ENCODE measurements at regions not wholly inside any gene's neighbourhood (a gene's known extent, or its start where the extent isn't known, plus 50 kb on each side); places are given as distances from the start of the nearest gene placed in this dataset.

DNA sequence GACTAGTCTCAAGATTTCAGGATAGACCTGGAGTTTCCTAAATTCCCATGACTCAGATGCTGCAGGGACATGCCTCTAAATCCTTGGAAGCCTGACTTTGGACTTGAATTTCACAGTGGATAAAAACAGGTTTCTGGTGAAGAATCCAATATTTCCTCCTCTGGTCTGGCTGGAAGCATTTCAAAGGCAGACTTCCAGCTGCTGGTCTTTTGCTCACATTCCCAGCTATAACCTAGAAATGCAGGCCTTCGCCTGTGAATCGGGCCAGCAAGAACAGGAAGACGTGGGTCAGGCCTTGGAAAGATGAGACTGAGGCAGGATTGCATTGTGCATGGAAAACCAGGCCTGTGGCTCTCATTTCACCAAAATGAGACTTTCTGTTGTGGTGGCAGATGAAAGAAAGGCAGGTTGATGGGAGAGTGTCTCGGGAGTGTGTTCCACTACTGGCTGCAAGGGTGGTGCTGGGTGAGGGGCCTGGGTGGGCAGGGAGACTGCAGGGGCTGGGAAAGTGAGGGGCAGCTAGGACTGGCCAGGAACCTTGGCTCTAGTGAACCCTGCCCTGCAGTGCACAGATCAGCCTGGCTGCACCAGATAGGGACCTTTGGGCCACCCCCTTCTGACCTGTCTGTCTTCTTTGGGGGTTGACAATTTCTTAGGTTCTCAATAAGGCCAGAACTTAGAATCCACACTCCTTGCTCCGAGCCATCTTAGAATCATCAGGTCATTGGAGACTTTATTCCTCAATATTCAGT is 488.8 kb upstream of the MKI67 start:
- TF ChIP-seq, protein P1, sequence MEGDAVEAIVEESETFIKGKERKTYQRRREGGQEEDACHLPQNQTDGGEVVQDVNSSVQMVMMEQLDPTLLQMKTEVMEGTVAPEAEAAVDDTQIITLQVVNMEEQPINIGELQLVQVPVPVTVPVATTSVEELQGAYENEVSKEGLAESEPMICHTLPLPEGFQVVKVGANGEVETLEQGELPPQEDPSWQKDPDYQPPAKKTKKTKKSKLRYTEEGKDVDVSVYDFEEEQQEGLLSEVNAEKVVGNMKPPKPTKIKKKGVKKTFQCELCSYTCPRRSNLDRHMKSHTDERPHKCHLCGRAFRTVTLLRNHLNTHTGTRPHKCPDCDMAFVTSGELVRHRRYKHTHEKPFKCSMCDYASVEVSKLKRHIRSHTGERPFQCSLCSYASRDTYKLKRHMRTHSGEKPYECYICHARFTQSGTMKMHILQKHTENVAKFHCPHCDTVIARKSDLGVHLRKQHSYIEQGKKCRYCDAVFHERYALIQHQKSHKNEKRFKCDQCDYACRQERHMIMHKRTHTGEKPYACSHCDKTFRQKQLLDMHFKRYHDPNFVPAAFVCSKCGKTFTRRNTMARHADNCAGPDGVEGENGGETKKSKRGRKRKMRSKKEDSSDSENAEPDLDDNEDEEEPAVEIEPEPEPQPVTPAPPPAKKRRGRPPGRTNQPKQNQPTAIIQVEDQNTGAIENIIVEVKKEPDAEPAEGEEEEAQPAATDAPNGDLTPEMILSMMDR (conservative IDR thresholded peaks at IDR 0.05; ENCODE audit: low read depth, low read length), result no peak
- no peak for DNase-seq (ENCODE audit: low read depth)
- H3K4me3 ChIP-seq (ENCODE audit: low read depth, low read length), result no peak overlapping the region

DNA sequence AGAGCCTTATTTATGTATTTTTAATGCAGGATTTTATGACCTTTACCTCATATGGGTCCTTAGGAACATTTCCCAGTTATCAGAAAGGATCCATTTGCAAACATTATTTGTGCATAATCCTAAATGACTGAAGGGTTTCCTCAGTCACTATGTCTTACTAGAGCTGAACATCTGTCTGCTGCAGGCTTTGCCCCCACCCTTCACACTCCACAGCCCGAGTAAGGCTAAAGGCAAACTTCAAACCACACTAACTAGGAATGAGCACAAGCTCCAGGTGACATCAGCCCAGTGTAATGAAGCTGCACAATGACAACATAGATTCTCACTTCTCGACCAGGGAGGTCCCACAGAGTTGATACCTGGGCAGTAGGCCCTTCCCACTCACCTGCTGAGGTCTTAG is 491.3 kb upstream of the MKI67 start:
- no peak overlapping the region for H3K4me3 ChIP-seq (ENCODE audit: low read depth, low read length)
- TF ChIP-seq, protein P1 (conservative IDR thresholded peaks at IDR 0.05; ENCODE audit: low read depth, low read length), result no peak
- DNase-seq (ENCODE audit: low read depth), result no peak

DNA sequence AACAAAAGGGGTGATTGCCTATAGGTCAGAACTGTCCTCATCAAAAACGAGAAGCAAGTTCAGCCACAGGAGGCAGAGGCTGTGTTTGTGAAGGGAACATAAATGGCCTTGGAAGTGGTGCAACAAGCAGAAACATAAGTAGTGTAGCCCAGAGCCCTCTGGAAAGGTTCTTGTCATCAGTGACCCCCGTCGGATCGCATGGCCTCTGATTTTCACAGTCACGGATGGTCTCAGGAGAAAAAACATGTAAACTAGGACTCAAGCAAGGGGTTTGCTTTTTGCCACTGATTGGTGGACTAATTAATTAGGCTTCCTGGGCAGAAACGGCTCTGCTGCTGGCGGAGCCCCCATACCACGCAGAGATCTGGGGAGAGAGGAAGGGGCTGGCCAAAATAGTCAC is 496.5 kb upstream of the MKI67 start:
- TF ChIP-seq, protein P1 (conservative IDR thresholded peaks at IDR 0.05; ENCODE audit: low read depth, low read length), result no peak
- DNase-seq (ENCODE audit: low read depth), result no peak
- H3K4me3 ChIP-seq (ENCODE audit: low read depth, low read length), result no peak overlapping the region

DNA sequence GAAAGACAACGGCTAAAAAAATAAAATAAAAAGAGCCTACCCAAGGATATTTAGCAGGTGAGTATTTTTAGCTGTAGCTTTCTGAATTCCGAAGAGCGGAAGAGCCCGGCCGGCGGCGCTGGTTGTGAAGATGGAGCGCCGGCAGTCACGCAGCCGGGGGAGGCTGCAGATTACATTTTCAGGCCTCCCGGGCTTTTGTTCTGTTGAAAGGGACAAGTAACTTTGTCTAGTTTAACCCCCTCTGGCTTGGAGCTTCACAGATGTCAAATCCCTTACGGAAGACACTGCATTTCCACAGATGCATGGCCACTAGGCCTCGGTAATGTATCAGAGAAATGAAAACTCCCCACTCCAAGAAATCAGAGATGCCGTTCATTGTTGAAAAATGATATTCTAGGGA is 497.6 kb upstream of the MKI67 start:
- no peak for DNase-seq (ENCODE audit: low read depth)
- H3K4me3 ChIP-seq (ENCODE audit: low read depth, low read length), result no peak overlapping the region
- TF ChIP-seq, protein P1 (conservative IDR thresholded peaks at IDR 0.05; ENCODE audit: low read depth, low read length), result no peak

DNA sequence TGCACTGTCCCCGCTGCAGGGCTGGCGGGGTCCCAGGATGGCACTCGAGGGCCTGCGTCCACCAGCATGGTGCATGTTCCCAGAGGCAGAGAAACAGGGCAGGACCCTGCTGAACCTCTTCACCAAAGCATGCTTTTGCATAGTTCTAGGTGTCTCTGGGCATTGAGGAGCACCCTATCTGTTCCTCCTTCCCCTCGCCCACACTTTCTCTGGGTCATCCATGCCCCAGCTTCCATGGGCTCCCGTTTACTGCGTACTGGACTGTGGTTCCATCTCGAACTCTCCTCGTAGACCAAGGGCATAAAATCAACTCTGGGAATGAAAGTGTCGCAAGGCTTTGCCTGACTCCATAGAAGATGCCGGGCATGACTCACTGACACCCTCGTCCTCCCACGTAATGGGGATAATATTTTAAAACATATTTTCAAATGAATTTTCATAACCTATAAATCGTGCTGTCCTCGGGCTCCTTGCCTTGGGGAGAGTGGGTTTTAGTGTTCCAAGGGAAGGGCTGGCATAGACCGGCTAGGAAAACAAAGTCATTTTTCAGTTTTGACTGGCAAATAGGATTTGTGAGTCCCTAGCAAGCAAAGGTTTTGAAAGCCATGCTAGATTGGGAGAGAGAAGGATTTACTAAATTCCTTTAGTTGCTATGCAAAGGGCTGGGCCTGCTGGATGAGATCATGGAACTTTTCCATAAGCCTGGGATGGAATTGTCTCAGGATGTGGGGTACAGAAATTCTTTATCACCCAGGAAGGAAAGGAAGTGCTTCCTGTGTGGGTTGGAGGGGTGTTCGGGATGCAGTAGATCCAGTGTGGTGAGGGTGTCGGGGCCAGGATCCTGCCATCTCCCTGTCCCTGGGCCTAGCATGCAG is 498.7 kb upstream of the MKI67 start:
- no peak overlapping the region for H3K4me3 ChIP-seq (ENCODE audit: low read depth, low read length)
- no peak for DNase-seq (ENCODE audit: low read depth)
- TF ChIP-seq, protein P1 (conservative IDR thresholded peaks at IDR 0.05; ENCODE audit: low read depth, low read length), result no peak

DNA sequence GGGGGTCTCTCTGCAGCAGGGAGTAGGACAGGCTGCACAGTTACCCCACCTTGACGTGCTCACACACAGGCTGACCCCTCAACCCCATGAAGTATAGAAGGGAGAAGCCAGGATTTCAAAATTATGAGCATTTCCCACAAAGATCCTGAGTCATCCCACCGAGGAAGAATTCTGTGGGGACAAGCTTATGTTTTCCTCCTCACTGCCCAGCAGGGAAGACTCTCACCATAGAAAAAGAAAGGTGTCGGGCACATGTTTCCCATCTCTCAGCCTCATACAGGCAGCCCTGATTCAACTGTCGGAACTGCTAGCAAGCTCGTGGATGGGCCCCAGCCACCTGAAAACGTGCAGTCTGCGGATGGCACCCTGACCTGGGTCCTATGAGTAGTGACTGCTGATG is 499.7 kb upstream of the MKI67 start:
- TF ChIP-seq, protein P1 (conservative IDR thresholded peaks at IDR 0.05; ENCODE audit: low read depth, low read length), result no peak
- no peak overlapping the region for H3K4me3 ChIP-seq (ENCODE audit: low read depth, low read length)
- DNase-seq (ENCODE audit: low read depth), result no peak
